ENCODE measurements at regions not wholly inside any gene's neighbourhood (a gene's known extent, or its start where the extent isn't known, plus 50 kb on each side); places are given as distances from the start of the nearest gene placed in this dataset.
"Not testable (repeated sequence)": the region's sequence is repeated elsewhere in the genome, so short reads cannot be mapped to it uniquely, and the experiment has no call there.

- no peak for DNase-seq
These were observed 1260.1 kb upstream of the ADGRL2 start for GRCh38 chr1:80540596-80540995.

GRCh38 chr1:80540149-80540548 is 1260.6 kb upstream of the ADGRL2 start:
- no peak for DNase-seq

GRCh38 chr1:80539298-80539697 is 1261.4 kb upstream of the ADGRL2 start:
- DNase-seq: not testable (repeated sequence)

- DNase-seq: no peak
These were observed 1264.3 kb upstream of the ADGRL2 start for GRCh38 chr1:80536461-80536860.

GRCh38 chr1:80535466-80535865 is 1265.3 kb upstream of the ADGRL2 start:
- no peak for DNase-seq

- no peak for DNase-seq
These were observed 1266.0 kb upstream of the ADGRL2 start for GRCh38 chr1:80534606-80535360.

- no peak for DNase-seq
These were observed 1266.9 kb upstream of the ADGRL2 start for GRCh38 chr1:80533775-80534334.

- DNase-seq: no peak
These were observed 1267.6 kb upstream of the ADGRL2 start for GRCh38 chr1:80533093-80533492.

GRCh38 chr1:80531182-80531581 is 1269.6 kb upstream of the ADGRL2 start:
- DNase-seq: no peak

GRCh38 chr1:80529546-80529945 is 1271.2 kb upstream of the ADGRL2 start:
- no peak for DNase-seq

GRCh38 chr1:80523861-80524260 is 1276.9 kb upstream of the ADGRL2 start:
- no peak for DNase-seq

- not testable (repeated sequence) for DNase-seq
These were observed 1277.7 kb upstream of the ADGRL2 start for GRCh38 chr1:80523071-80523470.

GRCh38 chr1:80520949-80521348 is 1279.8 kb upstream of the ADGRL2 start:
- no peak for DNase-seq

- DNase-seq: no peak
These were observed 1283.7 kb upstream of the ADGRL2 start for GRCh38 chr1:80517062-80517461.

GRCh38 chr1:80509965-80510522 is 1290.7 kb upstream of the ADGRL2 start:
- no peak for DNase-seq

- DNase-seq: no peak
These were observed 1294.5 kb upstream of the ADGRL2 start for GRCh38 chr1:80506216-80506615.

- no peak for DNase-seq
These were observed 1302.1 kb upstream of the ADGRL2 start for GRCh38 chr1:80498673-80499072.

- no peak for DNase-seq
These were observed 1304.9 kb upstream of the ADGRL2 start for GRCh38 chr1:80495806-80496205.

GRCh38 chr1:80472145-80472544 is 1328.6 kb upstream of the ADGRL2 start:
- no peak for DNase-seq

- DNase-seq: no peak
These were observed 1332.4 kb upstream of the ADGRL2 start for GRCh38 chr1:80468356-80468755.

- no peak for DNase-seq
These were observed 1338.7 kb upstream of the ADGRL2 start for GRCh38 chr1:80462006-80462405.

GRCh38 chr1:80457409-80457808 is 1343.3 kb upstream of the ADGRL2 start:
- DNase-seq: no peak

GRCh38 chr1:80453775-80454174 is 1347.0 kb upstream of the ADGRL2 start:
- DNase-seq: no peak

- DNase-seq: no peak
These were observed 1350.0 kb upstream of the ADGRL2 start for GRCh38 chr1:80450711-80451110.

- no peak for DNase-seq
These were observed 1352.7 kb upstream of the ADGRL2 start for GRCh38 chr1:80448081-80448480.

All from NCI-H1694 (cell line).